Upper lobe of left lung (tissue), 6 donors: ENCODE measurements at regions not wholly inside any gene's neighbourhood (a gene's known extent, or its start where the extent isn't known, plus 50 kb on each side); places are given as distances from the start of the nearest gene placed in this dataset.
A peak's percentile ranks its signal among the peaks of the same experiment; 100 is the strongest.

Experiments
- ATAC-seq, 2 donors: fragments of 200-7000 bp; cut with Tn5 transposase; one replicate each; pipeline ENCODE4 v1.9.1; 2022; ENCODE audit warnings: mild to moderate bottlenecking in 2 of 2, moderate library complexity in 2 of 2; ENCODE audit not compliant: low FRiP score in 2 of 2
- DNase-seq, 2 donors: peaks; one replicate each; pipeline ENCODE4 v3.0.0-alpha.2; 2019 to 2020
- H3K27ac ChIP-seq, 4 donors: fragments of 200-600 bp; sonication (generic); one replicate each; pipeline ENCODE4 v1.5.1; 2016 to 2019
- H3K27me3 ChIP-seq, 4 donors: fragments of 200-600 bp; sonication (generic); one replicate each; pipeline ENCODE4 v1.5.1; 2017 to 2019
- H3K36me3 ChIP-seq, 4 donors: fragments of 200-600 bp; sonication (generic); one replicate each; pipeline ENCODE4 v1.5.1; 2016 to 2019
- H3K4me1 ChIP-seq, 4 donors: fragments of 200-600 bp; sonication (generic); one replicate each; pipeline ENCODE4 v1.5.1; 2018 to 2019
- H3K4me3 ChIP-seq, 4 donors: fragments of 200-600 bp; sonication (generic); one replicate each; pipeline ENCODE4 v1.5.1; 2017 to 2019; ENCODE audit warnings: mild to moderate bottlenecking in 2 of 4, moderate library complexity in 1 of 4
- H3K9me3 ChIP-seq, 4 donors: fragments of 200-600 bp; sonication (generic); one replicate each; pipeline ENCODE4 v1.5.1; 2018 to 2019
- EP300 ChIP-seq, 4 donors: sonication (generic); formaldehyde crosslinking; IDR thresholded peaks; one replicate each; pipeline ENCODE4 v1.5.1; 2017; ENCODE audit warnings: antibody characterized with exemption in 4 of 4, control low read depth in 2 of 4
- POLR2A ChIP-seq, 4 donors: fragments of 450-650 bp; IDR thresholded peaks; one replicate each; pipeline ENCODE4 v1.5.1; 2016 to 2017; ENCODE audit warnings: antibody characterized with exemption in 4 of 4, mild to moderate bottlenecking in 2 of 4
- POLR2AphosphoS5 ChIP-seq, 2 donors: sonication (generic); formaldehyde crosslinking; IDR thresholded peaks; one replicate each; pipeline ENCODE4 v1.5.1; 2017; ENCODE audit warnings: antibody characterized with exemption in 2 of 2
- WGBS, 2 donors: methylation state at CpG; one replicate each; pipeline ENCODE4 v1.1.5; 2017 to 2018; 5-methylcytosine and 5-hydroxymethylcytosine counted together
- TF ChIP-seq, protein P1 (sequence below), 6 experiments: fragments of 450-650 bp in 4 of 6; fragments of 200-600 bp in 2 of 6; sonication (generic) in 2 of 6; IDR thresholded peaks; one replicate each; pipeline ENCODE4 v1.5.1; 2016 to 2019; ENCODE audit warnings: antibody characterized with exemption in 6 of 6
- donor health status: DM: no; HTN: no; CAD: no; lungs with moderate emphysema.
- donor health status: DM: no; HTN: yes; CAD: no; lungs with severe emphysema.

DNA sequence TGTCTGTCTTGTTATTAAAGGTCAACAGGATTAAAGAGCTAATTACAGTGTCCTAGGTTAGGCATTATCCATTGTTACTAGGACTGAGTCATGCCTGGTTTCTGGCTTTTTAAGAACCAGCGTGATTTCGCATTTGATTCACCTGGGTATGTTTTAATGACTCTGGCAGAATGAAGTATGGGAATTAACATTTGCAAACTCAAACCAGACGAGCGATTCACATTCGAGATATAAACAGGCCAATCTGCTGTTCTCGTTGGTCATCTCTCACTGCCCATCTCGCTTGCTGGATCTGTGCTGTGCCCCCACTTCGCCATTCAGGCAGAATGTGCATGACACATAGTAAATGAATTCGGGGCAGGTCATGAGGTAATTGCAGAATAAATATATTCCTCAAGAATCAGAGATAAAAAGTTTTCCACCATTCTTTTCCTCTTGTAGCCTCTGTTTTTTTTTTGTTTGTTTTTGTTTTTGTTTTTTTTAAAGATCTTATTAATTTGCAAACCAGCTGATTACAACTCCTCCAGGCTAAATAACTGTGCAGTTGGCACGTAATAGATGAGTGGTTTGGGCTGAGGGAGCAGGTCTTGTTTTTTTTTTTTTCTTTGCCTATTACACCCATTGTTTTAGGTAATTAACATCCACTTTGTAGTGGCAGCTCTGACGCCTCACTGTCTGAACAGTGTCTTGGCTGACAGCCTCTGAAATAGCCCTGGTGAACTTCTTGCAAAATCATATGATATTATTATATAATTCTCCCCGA lies 313.5 kb upstream of the MSX2 start:
- 81 to 83% methylated on average over 12 of the region's 12 CpGs for WGBS, 2 donors
- Histone ChIP-seq H3K36me3 (no peaks in the 10 kb centered on the region), H3K9me3 (no peaks in the 10 kb centered on the region), H3K27ac (no peak overlapping the region), H3K27me3 (no peaks in the 10 kb centered on the region), H3K4me3 (no peak overlapping the region), H3K4me1 (no peaks in the 10 kb centered on the region)
- peak in 1 of 2 donors; percentile 51 for ATAC-seq
- no peak for TF ChIP-seq POLR2AphosphoS5 (IDR thresholded peaks at IDR 0.05)
- TF ChIP-seq POLR2A (IDR thresholded peaks at IDR 0.05) = no peak
- no peak for TF ChIP-seq EP300 (IDR thresholded peaks at IDR 0.05)
- TF ChIP-seq, protein P1, sequence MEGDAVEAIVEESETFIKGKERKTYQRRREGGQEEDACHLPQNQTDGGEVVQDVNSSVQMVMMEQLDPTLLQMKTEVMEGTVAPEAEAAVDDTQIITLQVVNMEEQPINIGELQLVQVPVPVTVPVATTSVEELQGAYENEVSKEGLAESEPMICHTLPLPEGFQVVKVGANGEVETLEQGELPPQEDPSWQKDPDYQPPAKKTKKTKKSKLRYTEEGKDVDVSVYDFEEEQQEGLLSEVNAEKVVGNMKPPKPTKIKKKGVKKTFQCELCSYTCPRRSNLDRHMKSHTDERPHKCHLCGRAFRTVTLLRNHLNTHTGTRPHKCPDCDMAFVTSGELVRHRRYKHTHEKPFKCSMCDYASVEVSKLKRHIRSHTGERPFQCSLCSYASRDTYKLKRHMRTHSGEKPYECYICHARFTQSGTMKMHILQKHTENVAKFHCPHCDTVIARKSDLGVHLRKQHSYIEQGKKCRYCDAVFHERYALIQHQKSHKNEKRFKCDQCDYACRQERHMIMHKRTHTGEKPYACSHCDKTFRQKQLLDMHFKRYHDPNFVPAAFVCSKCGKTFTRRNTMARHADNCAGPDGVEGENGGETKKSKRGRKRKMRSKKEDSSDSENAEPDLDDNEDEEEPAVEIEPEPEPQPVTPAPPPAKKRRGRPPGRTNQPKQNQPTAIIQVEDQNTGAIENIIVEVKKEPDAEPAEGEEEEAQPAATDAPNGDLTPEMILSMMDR (IDR thresholded peaks at IDR 0.05) = no peak
- no peak for DNase-seq

DNA sequence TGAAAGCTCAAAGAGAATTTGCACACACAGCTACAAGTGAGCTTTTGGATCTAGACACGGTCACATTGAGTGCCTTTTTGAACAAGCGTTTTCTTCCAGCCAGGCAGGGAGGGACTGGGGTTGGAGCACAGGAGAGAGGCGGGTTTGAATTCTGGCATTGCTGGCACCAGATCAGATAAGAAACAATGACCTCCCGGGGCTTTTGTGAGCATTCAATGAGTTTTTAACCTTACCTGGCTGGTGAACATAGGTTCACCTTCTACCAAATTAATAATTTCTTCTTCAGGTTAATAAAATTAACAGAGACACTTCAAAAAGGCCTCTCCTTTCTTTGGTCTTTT lies 312.9 kb upstream of the MSX2 start:
- ATAC-seq (no peak), DNase-seq (no peak)
- H3K4me3 ChIP-seq = no peak overlapping the region
- TF ChIP-seq POLR2A (IDR thresholded peaks at IDR 0.05) = no peak
- TF ChIP-seq, protein P1 (IDR thresholded peaks at IDR 0.05) = no peak
- TF ChIP-seq EP300 (IDR thresholded peaks at IDR 0.05) = no peak
- TF ChIP-seq POLR2AphosphoS5 (IDR thresholded peaks at IDR 0.05) = no peak
- no peaks in the 10 kb centered on the region for H3K27me3 ChIP-seq
- 47 to 68% methylated on average over 4 of the region's 4 CpGs for WGBS, 2 donors
- H3K36me3 ChIP-seq = no peaks in the 10 kb centered on the region
- no peaks in the 10 kb centered on the region for H3K9me3 ChIP-seq
- H3K4me1 ChIP-seq = no peaks in the 10 kb centered on the region
- no peak overlapping the region for H3K27ac ChIP-seq

DNA sequence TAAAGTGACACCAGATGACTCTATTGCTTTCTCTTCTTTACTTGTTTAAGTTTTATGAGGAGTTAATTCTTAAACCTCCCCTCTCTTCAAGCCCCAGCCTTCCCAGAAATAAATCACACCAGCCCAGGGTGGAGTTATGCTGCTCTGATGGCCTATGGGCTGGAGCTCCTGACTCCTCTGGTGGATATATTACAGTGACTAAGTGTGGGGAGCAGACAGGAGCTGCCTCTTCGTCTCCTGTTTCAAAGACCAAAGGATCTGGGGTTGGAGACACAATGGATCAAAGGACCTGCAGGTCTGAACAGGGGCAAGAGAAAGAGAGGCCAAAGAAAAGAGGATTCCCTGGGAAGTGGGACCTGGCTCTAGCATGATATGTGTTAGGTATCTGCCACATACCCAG lies 312.0 kb upstream of the MSX2 start:
- ATAC-seq (peak in 1 of 2 donors; percentile 24), DNase-seq (no peak)
- Histone ChIP-seq H3K36me3 (no peaks in the 10 kb centered on the region), H3K27me3 (no peaks in the 10 kb centered on the region), H3K9me3 (no peaks in the 10 kb centered on the region), H3K27ac (no peak overlapping the region), H3K4me3 (no peak overlapping the region), H3K4me1 (no peaks in the 10 kb centered on the region)
- WGBS, 2 donors = 40 to 47% methylated on average over 1 of the region's 1 CpG
- TF ChIP-seq, protein P1 (IDR thresholded peaks at IDR 0.05) = no peak
- TF ChIP-seq EP300 (IDR thresholded peaks at IDR 0.05) (no peak), POLR2A (IDR thresholded peaks at IDR 0.05) (no peak), POLR2AphosphoS5 (IDR thresholded peaks at IDR 0.05) (no peak)

DNA sequence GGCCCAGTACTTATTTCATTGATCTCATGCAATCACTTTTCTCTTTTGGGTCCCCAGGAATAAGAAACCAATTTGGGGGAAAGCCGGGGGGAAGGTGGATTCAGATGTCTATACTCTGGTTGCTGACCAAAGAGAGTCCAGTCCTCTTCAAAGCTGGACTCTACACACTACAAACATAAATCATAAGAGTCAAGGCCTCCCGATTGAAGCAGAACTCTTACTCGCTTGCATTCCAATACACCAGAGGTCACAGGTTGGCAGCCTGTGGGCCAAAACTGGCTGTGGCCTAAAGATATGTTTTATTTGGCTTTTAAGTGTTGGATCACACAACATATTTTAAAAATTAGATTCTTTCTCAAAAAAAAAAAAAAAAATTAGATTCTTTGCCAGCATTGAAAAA lies 311.4 kb upstream of the MSX2 start:
- peak in 1 of 2 donors; percentile 41 for ATAC-seq
- TF ChIP-seq, protein P1 (IDR thresholded peaks at IDR 0.05) = no peak
- TF ChIP-seq EP300 (IDR thresholded peaks at IDR 0.05) (no peak), POLR2A (IDR thresholded peaks at IDR 0.05) (no peak), POLR2AphosphoS5 (IDR thresholded peaks at IDR 0.05) (no peak)
- H3K9me3 ChIP-seq = no peaks in the 10 kb centered on the region
- 73 to 79% methylated on average over 3 of the region's 3 CpGs for WGBS, 2 donors
- no peaks in the 10 kb centered on the region for H3K27me3 ChIP-seq
- H3K4me3 ChIP-seq = no peak overlapping the region
- no peak overlapping the region for H3K27ac ChIP-seq
- DNase-seq = no peak
- no peaks in the 10 kb centered on the region for H3K36me3 ChIP-seq
- no peaks in the 10 kb centered on the region for H3K4me1 ChIP-seq
